Trophoblast cell (in vitro differentiated cells and primary cell): ENCODE measurements at regions not wholly inside any gene's neighbourhood (a gene's known extent, or its start where the extent isn't known, plus 50 kb on each side); places are given as distances from the start of the nearest gene placed in this dataset.

Source experiments
- DNase-seq, 2 donors: peaks; one replicate each; pipeline ENCODE4 v3.0.0-alpha.2; 2016
- H2AFZ ChIP-seq: 2 replicates; pipeline ENCODE4 v1.6.1; 2013; ENCODE audit warnings: low read length, moderate library complexity, mild to moderate bottlenecking; ENCODE audit not compliant: insufficient read depth, poor library complexity
- H2AK5ac ChIP-seq: 2 replicates; pipeline ENCODE4 v1.6.1; 2013; ENCODE audit warnings: mild to moderate bottlenecking, low read length
- H2BK120ac ChIP-seq: 2 replicates; pipeline ENCODE4 v1.6.1; 2013; ENCODE audit warnings: low read length, mild to moderate bottlenecking, moderate library complexity; ENCODE audit not compliant: insufficient read depth, poor library complexity
- H2BK12ac ChIP-seq: 2 replicates; pipeline ENCODE4 v1.6.1; 2013; ENCODE audit warnings: mild to moderate bottlenecking, low read length, moderate library complexity
- H2BK5ac ChIP-seq: 2 replicates; pipeline ENCODE4 v1.6.1; 2013; ENCODE audit warnings: low read length, low read depth, moderate library complexity, mild to moderate bottlenecking; ENCODE audit not compliant: poor library complexity
- H3K14ac ChIP-seq: 2 replicates; pipeline ENCODE4 v1.6.1; 2013; ENCODE audit warnings: mild to moderate bottlenecking, low read length
- H3K18ac ChIP-seq: 2 replicates; pipeline ENCODE4 v1.6.1; 2013; ENCODE audit warnings: mild to moderate bottlenecking, low read length
- H3K23ac ChIP-seq: 2 replicates; pipeline ENCODE4 v1.6.1; 2013; ENCODE audit warnings: low read length
- H3K27ac ChIP-seq: 2 replicates; pipeline ENCODE4 v1.5.1; 2013; ENCODE audit warnings: low read depth, mild to moderate bottlenecking, inconsistent platforms, low read length, moderate library complexity
- H3K27me3 ChIP-seq: 2 replicates; pipeline ENCODE4 v1.6.1; 2013; ENCODE audit warnings: inconsistent platforms, mild to moderate bottlenecking, low read length, moderate library complexity; ENCODE audit not compliant: insufficient read depth
- H3K36me3 ChIP-seq, 2 experiments: 1 replicate in 1 of 2; 2 replicates in 1 of 2; pipeline ENCODE4 v1.6.1; 2013; ENCODE audit warnings: low read length in 2 of 2, mild to moderate bottlenecking in 2 of 2, moderate library complexity in 1 of 2; ENCODE audit not compliant: insufficient read depth in 2 of 2, control insufficient read depth in 1 of 2
- H3K4ac ChIP-seq: 2 replicates; pipeline ENCODE4 v1.6.1; 2013; ENCODE audit warnings: low read depth, mild to moderate bottlenecking, low read length, moderate library complexity
- H3K4me1 ChIP-seq, 2 experiments: 1 replicate in 1 of 2; 2 replicates in 1 of 2; pipeline ENCODE4 v1.6.1; 2013; ENCODE audit warnings: low read length in 2 of 2, mild to moderate bottlenecking in 2 of 2, moderate library complexity in 1 of 2; ENCODE audit not compliant: insufficient read depth in 2 of 2, control insufficient read depth in 1 of 2
- H3K4me2 ChIP-seq: 2 replicates; pipeline ENCODE4 v1.6.1; 2013; ENCODE audit warnings: inconsistent platforms, mild to moderate bottlenecking, low read length, moderate library complexity
- H3K4me3 ChIP-seq: 2 replicates; pipeline ENCODE4 v1.5.1; 2013; ENCODE audit warnings: mild to moderate bottlenecking, low read depth, low read length, inconsistent platforms
- H3K79me1 ChIP-seq: one replicate; pipeline ENCODE4 v1.6.1; 2013; ENCODE audit warnings: low read length
- H3K79me2 ChIP-seq: 2 replicates; pipeline ENCODE4 v1.6.1; 2013; ENCODE audit warnings: low read length, mild to moderate bottlenecking; ENCODE audit not compliant: control insufficient read depth, insufficient read depth, poor library complexity
- H3K9ac ChIP-seq: 2 replicates; pipeline ENCODE4 v1.6.1; 2013; ENCODE audit warnings: mild to moderate bottlenecking, low read length
- H3K9me3 ChIP-seq: 2 replicates; pipeline ENCODE4 v1.6.1; 2013; ENCODE audit warnings: low read depth, mild to moderate bottlenecking, control low read depth, inconsistent platforms, low read length; ENCODE audit not compliant: insufficient read depth
- H4K12ac ChIP-seq: 2 replicates; pipeline ENCODE4 v1.6.1; 2013; ENCODE audit warnings: low read depth, mild to moderate bottlenecking, low read length, moderate library complexity
- H4K8ac ChIP-seq: 2 replicates; pipeline ENCODE4 v1.6.1; 2013; ENCODE audit warnings: low read depth, mild to moderate bottlenecking, low read length, moderate library complexity
- H4K91ac ChIP-seq: one replicate; pipeline ENCODE4 v1.6.1; 2013; ENCODE audit warnings: low read depth, mild to moderate bottlenecking, low read length, moderate library complexity
- WGBS: extraction: QIAGEN DNeasy Blood & Tissue Kit; methylation state at CpG from one replicate; pipeline ENCODE4 v1.1.7; 2013; ENCODE audit warnings: missing lambda C conversion rate; ENCODE audit not compliant: insufficient read length, insufficient coverage; ENCODE audit errors: extremely low coverage; 5-methylcytosine and 5-hydroxymethylcytosine counted together

- H2AFZ ChIP-seq: no peak overlapping the region
- H3K9ac ChIP-seq: no peak overlapping the region
- no peak overlapping the region for H3K27ac ChIP-seq
- H3K4me3 ChIP-seq: no peak overlapping the region
- H3K27me3 ChIP-seq: no peaks in the 10 kb centered on the region
- no peaks in the 10 kb centered on the region for H3K79me1 ChIP-seq
- H3K4ac ChIP-seq: no peak overlapping the region
- no CpG with 5 or more reads among the region's 3 CpGs for WGBS
- H3K4me2 ChIP-seq: no peak overlapping the region
- H2AK5ac ChIP-seq: no peak overlapping the region
- H3K14ac ChIP-seq: no peak overlapping the region
- no peak overlapping the region for H3K23ac ChIP-seq
- H4K8ac ChIP-seq: no peak overlapping the region
- no peak overlapping the region for H4K12ac ChIP-seq
- H2BK120ac ChIP-seq: no peak overlapping the region
- no peak overlapping the region for H2BK12ac ChIP-seq
- DNase-seq: no peak
- no peak overlapping the region for H3K18ac ChIP-seq
- H3K79me2 ChIP-seq: no peaks in the 10 kb centered on the region
- no peaks in the 10 kb centered on the region for H3K36me3 ChIP-seq
- no peak overlapping the region for H4K91ac ChIP-seq
- H3K4me1 ChIP-seq: peaks cover 3 to 6% of the 10 kb centered on the region in 2 experiments
- H2BK5ac ChIP-seq: no peak overlapping the region
- H3K9me3 ChIP-seq: no peaks in the 10 kb centered on the region
Measured at GRCh38 chr12:91289906-91290305, 107.3 kb upstream of the DCN start.

DNA sequence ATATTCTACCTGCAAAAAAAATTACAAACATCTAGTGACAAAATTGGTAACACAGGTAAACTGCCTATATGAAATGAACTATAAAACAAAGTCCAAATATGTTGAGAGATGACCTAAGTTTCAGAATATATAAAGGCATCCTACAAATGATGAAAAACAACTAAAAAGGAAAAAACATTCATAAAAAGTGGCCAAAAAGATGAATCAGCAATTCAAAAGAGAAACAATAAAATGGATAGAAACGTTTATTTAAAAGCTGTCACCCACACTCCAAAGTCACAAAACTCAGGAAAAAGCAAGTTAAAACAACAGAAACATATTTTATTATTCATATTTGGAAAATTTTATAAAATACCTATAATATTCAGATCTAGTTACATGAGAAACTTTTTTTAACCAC lies 106.5 kb upstream of the DCN start:
- no CpG with 5 or more reads among the region's 1 CpG for WGBS
- Histone ChIP-seq H3K4me3 (no peak overlapping the region), H3K79me2 (no peaks in the 10 kb centered on the region), H2AK5ac (no peak overlapping the region), H3K4ac (no peak overlapping the region), H2BK120ac (no peak overlapping the region), H2AFZ (no peak overlapping the region), H3K4me1 (peaks cover 3% of the 10 kb centered on the region in 2 experiments), H3K9ac (no peak overlapping the region), H3K9me3 (no peaks in the 10 kb centered on the region), H3K18ac (no peak overlapping the region), H3K23ac (no peak overlapping the region), H3K14ac (no peak overlapping the region), H4K91ac (no peak overlapping the region), H3K79me1 (no peaks in the 10 kb centered on the region), H2BK12ac (no peak overlapping the region), H4K12ac (no peak overlapping the region), H4K8ac (no peak overlapping the region), H3K36me3 (no peaks in the 10 kb centered on the region), H3K27me3 (no peaks in the 10 kb centered on the region), H3K27ac (no peak overlapping the region), H2BK5ac (no peak overlapping the region), H3K4me2 (no peak overlapping the region)
- no peak for DNase-seq

DNA sequence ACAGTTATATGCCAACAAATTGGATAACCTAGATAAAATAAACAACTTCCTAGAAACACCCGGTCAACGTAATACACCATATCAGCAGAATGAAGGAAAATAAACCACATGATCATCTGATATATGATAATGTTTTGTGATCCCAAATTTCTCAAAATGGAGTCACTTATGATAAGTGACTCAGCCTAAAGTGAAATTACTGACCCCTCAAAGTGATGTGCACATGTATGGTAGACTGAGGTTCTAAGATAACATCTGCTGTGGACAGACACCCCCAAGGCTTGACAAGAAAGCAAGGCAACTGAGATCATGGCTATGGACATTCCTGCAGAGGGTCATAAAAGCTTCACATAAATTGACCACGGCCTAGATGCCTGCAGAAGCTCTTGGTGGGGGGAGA lies 105.1 kb upstream of the DCN start:
- no peaks in the 10 kb centered on the region for H3K36me3 ChIP-seq
- no peaks in the 10 kb centered on the region for H3K79me2 ChIP-seq
- H3K79me1 ChIP-seq: no peaks in the 10 kb centered on the region
- H3K4me3 ChIP-seq: no peak overlapping the region
- no peak overlapping the region for H2AFZ ChIP-seq
- no peaks in the 10 kb centered on the region for H3K9me3 ChIP-seq
- H3K18ac ChIP-seq: no peak overlapping the region
- no peak overlapping the region for H3K14ac ChIP-seq
- no peak overlapping the region for H2BK120ac ChIP-seq
- H3K4me2 ChIP-seq: no peak overlapping the region
- WGBS: no CpG with 5 or more reads among the region's 3 CpGs
- no peak overlapping the region for H3K9ac ChIP-seq
- H3K23ac ChIP-seq: no peak overlapping the region
- no peak overlapping the region for H2BK5ac ChIP-seq
- no peak overlapping the region for H2BK12ac ChIP-seq
- no peak overlapping the region for H3K4ac ChIP-seq
- H2AK5ac ChIP-seq: no peak overlapping the region
- no peak overlapping the region for H4K91ac ChIP-seq
- H3K4me1 ChIP-seq: peaks cover 3% of the 10 kb centered on the region in 2 experiments
- H4K8ac ChIP-seq: no peak overlapping the region
- no peaks in the 10 kb centered on the region for H3K27me3 ChIP-seq
- no peak for DNase-seq
- H3K27ac ChIP-seq: no peak overlapping the region
- H4K12ac ChIP-seq: no peak overlapping the region

DNA sequence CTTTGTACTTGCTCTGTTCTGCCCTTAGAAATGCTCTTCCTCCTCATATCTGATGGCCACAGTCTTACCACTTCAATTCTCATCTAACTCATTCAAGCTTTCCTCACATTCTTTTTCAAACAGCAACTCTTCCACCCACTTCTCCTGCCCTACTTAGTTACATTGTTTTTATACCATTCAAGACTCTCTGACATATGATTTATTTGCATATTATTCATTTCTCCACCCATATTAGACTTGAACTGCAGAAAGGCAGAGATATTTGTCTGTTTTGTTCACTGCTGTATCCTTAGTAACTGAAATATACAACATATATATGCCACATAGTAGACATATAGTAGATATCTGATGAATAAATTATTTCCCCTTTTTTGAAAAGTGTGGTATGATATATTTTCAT lies 95.5 kb upstream of the DCN start:
- Histone ChIP-seq H3K27ac (no peak overlapping the region), H3K4ac (no peak overlapping the region), H3K18ac (no peak overlapping the region), H2AK5ac (no peak overlapping the region), H2BK120ac (no peak overlapping the region), H3K9ac (no peak overlapping the region), H3K79me2 (no peaks in the 10 kb centered on the region), H4K8ac (no peak overlapping the region), H3K27me3 (no peaks in the 10 kb centered on the region), H4K91ac (no peak overlapping the region), H3K79me1 (peaks cover 2% of the 10 kb centered on the region), H3K4me1 (no peaks in the 10 kb centered on the region), H3K4me3 (no peak overlapping the region), H2BK5ac (no peak overlapping the region), H3K4me2 (no peak overlapping the region), H3K9me3 (no peaks in the 10 kb centered on the region), H3K14ac (no peak overlapping the region), H2AFZ (no peak overlapping the region), H2BK12ac (no peak overlapping the region), H3K36me3 (no peaks in the 10 kb centered on the region), H4K12ac (no peak overlapping the region), H3K23ac (no peak overlapping the region)
- DNase-seq: no peak
